B cell (primary cell): ENCODE measurements at regions not wholly inside any gene's neighbourhood (a gene's known extent, or its start where the extent isn't known, plus 50 kb on each side); places are given as distances from the start of the nearest gene placed in this dataset.

ENCODE experiments used
- ATAC-seq: fragments of 200-7000 bp; cut with Tn5 transposase; one replicate; pipeline ENCODE4 v1.10.0; 2021; ENCODE audit warnings: low read depth, mild to moderate bottlenecking, moderate number of reproducible peaks, moderate library complexity
- CTCF ChIA-PET: fragments of 350-600 bp; sonication (Branson Sonifier 250); formaldehyde crosslinking; loops from one replicate; lab custom pipeline; 2021; ENCODE audit warnings: antibody characterized with exemption, inconsistent platforms; lab: Charles Lee
- POLR2A ChIA-PET: fragments of 350-600 bp; sonication (Branson Sonifier 250); formaldehyde crosslinking; loops from one replicate; lab custom pipeline; 2021; ENCODE audit warnings: antibody characterized with exemption; lab: Charles Lee
- DNase-seq: peaks from one replicate; pipeline ENCODE4 v3.0.0; 2013
- H2AFZ ChIP-seq: 2 replicates; pipeline ENCODE4 v1.6.1; 2012; ENCODE audit warnings: mild to moderate bottlenecking, low read depth, low read length; ENCODE audit not compliant: insufficient read depth, poor library complexity, severe bottlenecking
- H3K27ac ChIP-seq, 2 donors: 1 replicate in 1 of 2; 2 replicates in 1 of 2; pipeline ENCODE4 v1.5.1; 2012 to 2013; ENCODE audit warnings: low read length in 2 of 2, mild to moderate bottlenecking in 2 of 2, moderate library complexity in 1 of 2
- H3K27me3 ChIP-seq, 4 experiments: fragments of 200-600 bp in 1 of 4; sonication (generic) in 1 of 4; replicated peaks in 1 of 4; 1 replicate in 2 of 4; 2 replicates in 2 of 4; pipeline versions ENCODE4 v1.6.1 to v1.7.0; 2013 to 2016; ENCODE audit warnings: low read length in 3 of 4, mild to moderate bottlenecking in 2 of 4, mixed read lengths in 1 of 4, moderate library complexity in 1 of 4; ENCODE audit not compliant: insufficient read depth in 4 of 4, control insufficient read depth in 3 of 4; ENCODE audit errors: control extremely low read depth in 1 of 4
- H3K36me3 ChIP-seq, 2 experiments: replicated peaks in 1 of 2; 1 replicate in 1 of 2; 2 replicates in 1 of 2; pipeline versions ENCODE4 v1.6.1 to v1.7.1; 2013; ENCODE audit warnings: low read length in 1 of 2; ENCODE audit not compliant: insufficient read depth in 2 of 2, control insufficient read depth in 1 of 2; ENCODE audit errors: control extremely low read depth in 1 of 2, extremely low read depth in 1 of 2
- H3K4me1 ChIP-seq, 2 donors: fragments of 200-600 bp in 1 of 2; sonication (generic) in 1 of 2; 1 replicate in 1 of 2; 2 replicates in 1 of 2; pipeline versions ENCODE4 v1.5.1 to v1.6.1; 2013 to 2017; ENCODE audit warnings: low read length in 2 of 2; ENCODE audit not compliant: control insufficient read depth in 2 of 2, insufficient read depth in 2 of 2
- H3K4me2 ChIP-seq: replicated peaks from 2 replicates; pipeline ENCODE3; 2012; ENCODE audit warnings: mild to moderate bottlenecking, low read depth, low read length; ENCODE audit not compliant: poor library complexity, severe bottlenecking
- H3K4me3 ChIP-seq, 5 experiments: fragments of 200-600 bp in 1 of 5; sonication (generic) in 1 of 5; 1 replicate in 3 of 5; 2 replicates in 2 of 5; pipeline versions ENCODE4 v1.5.1 to v1.7.0; 2011 to 2016; ENCODE audit warnings: low read length in 4 of 5, mild to moderate bottlenecking in 4 of 5, low read depth in 2 of 5, control low read depth in 1 of 5, moderate library complexity in 1 of 5; ENCODE audit not compliant: insufficient read depth in 1 of 5; ENCODE audit errors: control extremely low read depth in 1 of 5, extremely low read depth in 1 of 5
- H3K79me2 ChIP-seq: fragments of 200-600 bp; sonication (generic); one replicate; pipeline ENCODE4 v1.6.0; 2016; ENCODE audit warnings: low read length; ENCODE audit not compliant: control insufficient read depth, insufficient read depth
- H3K9ac ChIP-seq: fragments of 200-600 bp; sonication (generic); 2 replicates; pipeline ENCODE4 v1.6.1; 2017; ENCODE audit warnings: mild to moderate bottlenecking, low read length, moderate library complexity
- H3K9me3 ChIP-seq, 3 donors: one replicate each; pipeline versions ENCODE4 v1.6.1 to v1.7.1; 2013; ENCODE audit warnings: low read length in 2 of 3; ENCODE audit not compliant: control insufficient read depth in 2 of 3, insufficient read depth in 1 of 3; ENCODE audit errors: control extremely low read depth in 1 of 3
- H4K20me1 ChIP-seq: 2 replicates; pipeline ENCODE4 v1.6.0; 2012; ENCODE audit warnings: mild to moderate bottlenecking, low read length; ENCODE audit not compliant: insufficient read depth, control insufficient read depth, poor library complexity, severe bottlenecking
- H3K27ac Mint-ChIP-seq: one replicate; pipeline ENCODE4 v1.8.0; 2021; ENCODE audit warnings: mixed read lengths
- H3K27me3 Mint-ChIP-seq: one replicate; pipeline ENCODE4 v1.8.0; 2021; ENCODE audit warnings: mixed read lengths
- H3K4me1 Mint-ChIP-seq: one replicate; pipeline ENCODE4 v1.8.0; 2021; ENCODE audit warnings: mixed read lengths
- H3K4me3 Mint-ChIP-seq: one replicate; pipeline ENCODE4 v1.8.0; 2021; ENCODE audit warnings: mixed read lengths
- H3K9me3 Mint-ChIP-seq: one replicate; pipeline ENCODE4 v1.8.0; 2022; ENCODE audit warnings: mixed read lengths; ENCODE audit not compliant: insufficient read depth
- CTCF ChIP-seq: fragments of 200-600 bp; IDR thresholded peaks from one replicate; pipeline ENCODE4 v1.8.0; 2022; ENCODE audit warnings: antibody characterized with exemption, mild to moderate bottlenecking
- EZH2 ChIP-seq: IDR thresholded peaks from 2 replicates; pipeline ENCODE4 v1.6.1; 2012; ENCODE audit warnings: borderline replicate concordance, low read depth, mild to moderate bottlenecking, moderate library complexity, low read length; ENCODE audit not compliant: insufficient read depth, poor library complexity, severe bottlenecking
- WGBS: methylation state at CpG from one replicate; pipeline ENCODE4 v1.1.5; 2013; ENCODE audit warnings: missing lambda C conversion rate; ENCODE audit not compliant: insufficient coverage; 5-methylcytosine and 5-hydroxymethylcytosine counted together
- intact Hi-C: fragments of 100-400 bp; cut with micrococcal nuclease; formaldehyde crosslinking; loops from one replicate; pipeline ENCODE4 v1.10.0; 2022

GRCh38 chr1:98179151-98179773 is 258.4 kb upstream of the DPYD start:
- Histone ChIP-seq H3K4me2 (no peak overlapping the region), H3K4me3 (no peak overlapping the region), H3K27me3 (no peaks in the 10 kb centered on the region), H2AFZ (no peak overlapping the region), H3K9ac (no peak overlapping the region), H3K79me2 (no peaks in the 10 kb centered on the region), H3K36me3 (no peaks in the 10 kb centered on the region), H3K27ac (no peak overlapping the region), H4K20me1 (no peaks in the 10 kb centered on the region), H3K9me3 (no peaks in the 10 kb centered on the region), H3K4me1 (no peaks in the 10 kb centered on the region)
- Mint-ChIP-seq H3K4me1 (no peaks in the 10 kb centered on the region), H3K27me3 (no peaks in the 10 kb centered on the region), H3K9me3 (no peaks in the 10 kb centered on the region), H3K4me3 (no peak overlapping the region), H3K27ac (no peak overlapping the region)
- no CpG with 5 or more reads among the region's 4 CpGs for WGBS
- no peak for DNase-seq
- ChIA-PET CTCF (no interaction called here), POLR2A (no interaction called here)
- intact Hi-C loops = no loop called here
- no peak for TF ChIP-seq EZH2
- TF ChIP-seq CTCF = no peak
- no peak for ATAC-seq

GRCh38 chr1:98177751-98178150 is 256.9 kb upstream of the DPYD start:
- DNase-seq (no peak), ATAC-seq (no peak)
- Histone ChIP-seq H3K27ac (no peak overlapping the region), H3K9me3 (no peaks in the 10 kb centered on the region), H3K79me2 (no peaks in the 10 kb centered on the region), H3K4me1 (no peaks in the 10 kb centered on the region), H4K20me1 (no peaks in the 10 kb centered on the region), H3K9ac (no peak overlapping the region), H3K27me3 (no peaks in the 10 kb centered on the region), H2AFZ (no peak overlapping the region), H3K4me2 (no peak overlapping the region), H3K36me3 (no peaks in the 10 kb centered on the region), H3K4me3 (no peak overlapping the region)
- H3K9me3 Mint-ChIP-seq = no peaks in the 10 kb centered on the region
- H3K27me3 Mint-ChIP-seq = no peaks in the 10 kb centered on the region
- WGBS = no CpG with 5 or more reads among the region's 2 CpGs
- no peaks in the 10 kb centered on the region for H3K4me1 Mint-ChIP-seq
- CTCF ChIA-PET = no interaction called here
- H3K27ac Mint-ChIP-seq = no peak overlapping the region
- intact Hi-C loops = no loop called here
- no peak overlapping the region for H3K4me3 Mint-ChIP-seq
- POLR2A ChIA-PET = no interaction called here
- TF ChIP-seq CTCF (no peak), EZH2 (no peak)
